Fibroblast of lung (primary cell): ENCODE measurements at regions not wholly inside any gene's neighbourhood (a gene's known extent, or its start where the extent isn't known, plus 50 kb on each side); places are given as distances from the start of the nearest gene placed in this dataset.

ENCODE experiments used
- DNase-seq, 2 donors: peaks; one replicate each; pipeline versions ENCODE4 v3.0.0 to v3.0.0-alpha.2; 2010; ENCODE audit warnings: low read depth in 2 of 2
- H2AFZ ChIP-seq: 2 replicates; pipeline ENCODE4 v1.5.1; 2012; ENCODE audit warnings: low read length, control low read depth, inconsistent platforms
- H3K27ac ChIP-seq: 2 replicates; pipeline ENCODE4 v1.5.1; 2011; ENCODE audit warnings: low read length, control low read depth; ENCODE audit not compliant: insufficient read depth
- H3K27me3 ChIP-seq: 2 replicates; pipeline ENCODE4 v1.5.1; 2011; ENCODE audit warnings: mild to moderate bottlenecking, low read length; ENCODE audit not compliant: control insufficient read depth, insufficient read depth
- H3K36me3 ChIP-seq: 2 replicates; pipeline ENCODE4 v1.5.1; 2011; ENCODE audit warnings: low read length; ENCODE audit not compliant: control insufficient read depth, insufficient read depth
- H3K4me1 ChIP-seq: 2 replicates; pipeline ENCODE4 v1.5.1; 2011; ENCODE audit warnings: low read length; ENCODE audit not compliant: control insufficient read depth, insufficient read depth; ENCODE audit errors: extremely low read depth
- H3K4me2 ChIP-seq: 2 replicates; pipeline ENCODE4 v1.5.1; 2011; ENCODE audit warnings: low read length, control low read depth; ENCODE audit not compliant: insufficient read depth; ENCODE audit errors: extremely low read depth
- H3K4me3 ChIP-seq, 4 experiments: fragments of 200-600 bp in 1 of 4; sonication (generic) in 1 of 4; replicated peaks in 1 of 4; 2 replicates each; pipeline ENCODE4 v1.5.1; 2011 to 2016; ENCODE audit warnings: low read length in 4 of 4, low read depth in 3 of 4, mild to moderate bottlenecking in 3 of 4, control low read depth in 2 of 4, inconsistent platforms in 1 of 4, mixed read lengths in 1 of 4; ENCODE audit not compliant: insufficient read depth in 1 of 4; ENCODE audit errors: control extremely low read depth in 1 of 4
- H3K79me2 ChIP-seq: 2 replicates; pipeline ENCODE4 v1.5.1; 2012; ENCODE audit warnings: mild to moderate bottlenecking, low read length, inconsistent platforms; ENCODE audit not compliant: control insufficient read depth, insufficient read depth
- H3K9ac ChIP-seq: 2 replicates; pipeline ENCODE4 v1.5.1; 2011; ENCODE audit warnings: mild to moderate bottlenecking, low read length, control low read depth; ENCODE audit not compliant: insufficient read depth
- H3K9me3 ChIP-seq: 2 replicates; pipeline ENCODE4 v1.5.1; 2012; ENCODE audit warnings: low read depth, low read length; ENCODE audit not compliant: control insufficient read depth, insufficient read depth
- H4K20me1 ChIP-seq: 2 replicates; pipeline ENCODE4 v1.5.1; 2011; ENCODE audit warnings: low read length; ENCODE audit not compliant: control insufficient read depth, insufficient read depth; ENCODE audit errors: extremely low read depth
- EZH2 ChIP-seq: IDR thresholded peaks from 2 replicates; pipeline ENCODE4 v1.5.1; 2012; ENCODE audit warnings: low read length, control low read depth, mild to moderate bottlenecking; ENCODE audit errors: missing control alignments
- TF ChIP-seq, protein P1 (sequence below), 2 donors: IDR thresholded peaks in 1 of 2; conservative IDR thresholded peaks in 1 of 2; 1 replicate in 1 of 2; 2 replicates in 1 of 2; pipeline ENCODE4 v1.5.1; 2011 to 2012; ENCODE audit warnings: low read length in 2 of 2, control low read depth in 1 of 2, inconsistent platforms in 1 of 2, low read depth in 1 of 2, mild to moderate bottlenecking in 1 of 2

- Histone ChIP-seq H3K9me3 (no peaks in the 10 kb centered on the region), H4K20me1 (no peaks in the 10 kb centered on the region), H3K4me2 (no peak overlapping the region), H3K27me3 (no peaks in the 10 kb centered on the region), H3K9ac (no peak overlapping the region), H3K36me3 (no peaks in the 10 kb centered on the region), H2AFZ (no peak overlapping the region), H3K27ac (no peak overlapping the region), H3K79me2 (no peaks in the 10 kb centered on the region), H3K4me3 (no peak overlapping the region), H3K4me1 (no peaks in the 10 kb centered on the region)
- TF ChIP-seq, protein P1, sequence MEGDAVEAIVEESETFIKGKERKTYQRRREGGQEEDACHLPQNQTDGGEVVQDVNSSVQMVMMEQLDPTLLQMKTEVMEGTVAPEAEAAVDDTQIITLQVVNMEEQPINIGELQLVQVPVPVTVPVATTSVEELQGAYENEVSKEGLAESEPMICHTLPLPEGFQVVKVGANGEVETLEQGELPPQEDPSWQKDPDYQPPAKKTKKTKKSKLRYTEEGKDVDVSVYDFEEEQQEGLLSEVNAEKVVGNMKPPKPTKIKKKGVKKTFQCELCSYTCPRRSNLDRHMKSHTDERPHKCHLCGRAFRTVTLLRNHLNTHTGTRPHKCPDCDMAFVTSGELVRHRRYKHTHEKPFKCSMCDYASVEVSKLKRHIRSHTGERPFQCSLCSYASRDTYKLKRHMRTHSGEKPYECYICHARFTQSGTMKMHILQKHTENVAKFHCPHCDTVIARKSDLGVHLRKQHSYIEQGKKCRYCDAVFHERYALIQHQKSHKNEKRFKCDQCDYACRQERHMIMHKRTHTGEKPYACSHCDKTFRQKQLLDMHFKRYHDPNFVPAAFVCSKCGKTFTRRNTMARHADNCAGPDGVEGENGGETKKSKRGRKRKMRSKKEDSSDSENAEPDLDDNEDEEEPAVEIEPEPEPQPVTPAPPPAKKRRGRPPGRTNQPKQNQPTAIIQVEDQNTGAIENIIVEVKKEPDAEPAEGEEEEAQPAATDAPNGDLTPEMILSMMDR (conservative IDR thresholded peaks at IDR 0.05 in 1 of 2, IDR thresholded peaks at IDR 0.05 in 1 of 2; ENCODE audit: low read depth in 1 of 2, low read length in 2 of 2), result peak in 1 of 2 donors; percentile 13
- TF ChIP-seq EZH2, result no peak
- DNase-seq, result no peak
Measured at GRCh38 chr5:165161204-165161603, 1655.8 kb downstream of the MAT2B start.

- H2AFZ ChIP-seq, result no peak overlapping the region
- no peak for DNase-seq
Measured at GRCh38 chr5:165163861-165164260, 1658.4 kb downstream of the MAT2B start.

DNA sequence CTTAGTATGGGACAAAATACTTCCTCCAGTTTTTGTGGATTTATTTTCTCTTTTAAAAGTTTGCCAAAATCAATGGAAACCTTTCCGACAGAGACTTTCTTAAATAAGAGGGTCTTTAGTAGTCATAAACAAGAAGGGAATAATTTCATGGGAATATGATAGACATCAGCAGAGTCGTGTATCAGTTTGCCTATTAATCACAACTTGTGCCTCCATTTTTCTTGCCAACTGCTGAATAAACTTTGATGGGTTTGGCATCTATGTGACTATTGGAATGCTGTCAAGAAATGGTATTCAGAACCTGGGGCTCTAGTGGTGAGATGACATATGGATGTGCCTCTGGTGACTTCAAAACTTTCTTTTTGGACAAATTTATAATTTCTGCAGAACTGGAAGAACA is 1668.2 kb downstream of the MAT2B start:
- Histone ChIP-seq H4K20me1 (no peaks in the 10 kb centered on the region), H3K36me3 (no peaks in the 10 kb centered on the region), H3K9me3 (no peaks in the 10 kb centered on the region), H3K79me2 (no peaks in the 10 kb centered on the region), H3K4me2 (no peak overlapping the region), H3K9ac (no peak overlapping the region), H3K27ac (no peak overlapping the region), H3K4me3 (no peak overlapping the region), H3K27me3 (no peaks in the 10 kb centered on the region), H3K4me1 (no peaks in the 10 kb centered on the region), H2AFZ (no peak overlapping the region)
- TF ChIP-seq, protein P1 (conservative IDR thresholded peaks at IDR 0.05 in 1 of 2, IDR thresholded peaks at IDR 0.05 in 1 of 2; ENCODE audit: low read depth in 1 of 2, low read length in 2 of 2), result no peak
- TF ChIP-seq EZH2, result no peak
- DNase-seq, result no peak

More at GRCh38 chr5:165163861-165164260, 1658.4 kb downstream of the MAT2B start:
- Histone ChIP-seq H3K27ac (no peak overlapping the region), H3K4me1 (no peaks in the 10 kb centered on the region), H3K79me2 (no peaks in the 10 kb centered on the region), H3K4me3 (no peak overlapping the region), H3K9me3 (no peaks in the 10 kb centered on the region), H3K4me2 (no peak overlapping the region), H3K36me3 (no peaks in the 10 kb centered on the region), H3K9ac (no peak overlapping the region), H3K27me3 (no peaks in the 10 kb centered on the region), H4K20me1 (no peaks in the 10 kb centered on the region)
- TF ChIP-seq, protein P1 (conservative IDR thresholded peaks at IDR 0.05 in 1 of 2, IDR thresholded peaks at IDR 0.05 in 1 of 2; ENCODE audit: low read depth in 1 of 2, low read length in 2 of 2), result no peak
- no peak for TF ChIP-seq EZH2
